GM23338 (cell line): ENCODE measurements at regions not wholly inside any gene's neighbourhood (a gene's known extent, or its start where the extent isn't known, plus 50 kb on each side); places are given as distances from the start of the nearest gene placed in this dataset.
"Not testable (repeated sequence)": the region's sequence is repeated elsewhere in the genome, so short reads cannot be mapped to it uniquely, and the experiment has no call there.

Experiments used
- EZH2phosphoT487 ChIP-seq: fragments of 200-600 bp; sonication (generic); IDR thresholded peaks from one replicate; pipeline ENCODE4 v1.8.1; 2018; ENCODE audit warnings: antibody characterized with exemption; ENCODE audit not compliant: unreplicated experiment
- JUNB ChIP-seq: IDR thresholded peaks from one replicate; pipeline ENCODE4 v1.6.1; 2016; ENCODE audit warnings: antibody characterized with exemption; ENCODE audit not compliant: unreplicated experiment
- NANOG ChIP-seq: IDR thresholded peaks from 2 replicates; pipeline ENCODE4 v1.6.1; 2016; ENCODE audit warnings: antibody characterized with exemption, borderline replicate concordance
- POLR2AphosphoS5 ChIP-seq: IDR thresholded peaks from 2 replicates; pipeline ENCODE4 v1.6.1; 2016; ENCODE audit warnings: antibody characterized with exemption, low read depth
- TF ChIP-seq, protein P1 (sequence below), 2 experiments: fragments of 200-600 bp in 1 of 2; sonication (generic) in 1 of 2; conservative IDR thresholded peaks; 2 replicates each; pipeline versions ENCODE4 v1.5.1 to v1.6.1; 2016 to 2017; ENCODE audit warnings: antibody characterized with exemption in 2 of 2, low read depth in 2 of 2, mild to moderate bottlenecking in 2 of 2, moderate library complexity in 1 of 2
- TF ChIP-seq, protein P2 (sequence below): IDR thresholded peaks from one replicate; pipeline ENCODE4 v1.6.1; 2018; ENCODE audit warnings: antibody characterized with exemption; ENCODE audit not compliant: unreplicated experiment

DNA sequence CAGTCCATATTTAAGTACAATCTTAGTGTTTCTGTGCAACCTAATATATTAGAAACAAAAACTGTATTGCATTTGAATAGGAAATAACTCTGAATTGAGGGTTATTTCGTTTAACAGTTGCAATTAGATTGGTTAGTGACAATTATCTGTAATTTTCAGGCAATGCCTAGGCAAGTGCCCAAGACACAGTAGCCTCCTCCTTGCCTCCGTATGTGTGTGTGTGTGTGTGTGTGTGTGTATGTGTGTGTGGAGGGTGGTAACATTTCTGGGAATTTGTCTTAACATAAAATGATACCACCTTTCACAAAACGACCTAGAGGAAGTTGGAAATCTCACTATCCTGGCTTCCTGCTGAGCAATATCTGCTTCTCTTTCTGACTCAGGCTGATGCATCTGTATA is 1375.3 kb downstream of the SPATA31A7 start:
- TF ChIP-seq, protein P1, sequence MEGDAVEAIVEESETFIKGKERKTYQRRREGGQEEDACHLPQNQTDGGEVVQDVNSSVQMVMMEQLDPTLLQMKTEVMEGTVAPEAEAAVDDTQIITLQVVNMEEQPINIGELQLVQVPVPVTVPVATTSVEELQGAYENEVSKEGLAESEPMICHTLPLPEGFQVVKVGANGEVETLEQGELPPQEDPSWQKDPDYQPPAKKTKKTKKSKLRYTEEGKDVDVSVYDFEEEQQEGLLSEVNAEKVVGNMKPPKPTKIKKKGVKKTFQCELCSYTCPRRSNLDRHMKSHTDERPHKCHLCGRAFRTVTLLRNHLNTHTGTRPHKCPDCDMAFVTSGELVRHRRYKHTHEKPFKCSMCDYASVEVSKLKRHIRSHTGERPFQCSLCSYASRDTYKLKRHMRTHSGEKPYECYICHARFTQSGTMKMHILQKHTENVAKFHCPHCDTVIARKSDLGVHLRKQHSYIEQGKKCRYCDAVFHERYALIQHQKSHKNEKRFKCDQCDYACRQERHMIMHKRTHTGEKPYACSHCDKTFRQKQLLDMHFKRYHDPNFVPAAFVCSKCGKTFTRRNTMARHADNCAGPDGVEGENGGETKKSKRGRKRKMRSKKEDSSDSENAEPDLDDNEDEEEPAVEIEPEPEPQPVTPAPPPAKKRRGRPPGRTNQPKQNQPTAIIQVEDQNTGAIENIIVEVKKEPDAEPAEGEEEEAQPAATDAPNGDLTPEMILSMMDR (conservative IDR thresholded peaks at IDR 0.05; ENCODE audit: low read depth in 2 of 2): not testable (repeated sequence)
- not testable (repeated sequence) for TF ChIP-seq EZH2phosphoT487, NANOG, POLR2AphosphoS5, JUNB
- TF ChIP-seq, protein P2, sequence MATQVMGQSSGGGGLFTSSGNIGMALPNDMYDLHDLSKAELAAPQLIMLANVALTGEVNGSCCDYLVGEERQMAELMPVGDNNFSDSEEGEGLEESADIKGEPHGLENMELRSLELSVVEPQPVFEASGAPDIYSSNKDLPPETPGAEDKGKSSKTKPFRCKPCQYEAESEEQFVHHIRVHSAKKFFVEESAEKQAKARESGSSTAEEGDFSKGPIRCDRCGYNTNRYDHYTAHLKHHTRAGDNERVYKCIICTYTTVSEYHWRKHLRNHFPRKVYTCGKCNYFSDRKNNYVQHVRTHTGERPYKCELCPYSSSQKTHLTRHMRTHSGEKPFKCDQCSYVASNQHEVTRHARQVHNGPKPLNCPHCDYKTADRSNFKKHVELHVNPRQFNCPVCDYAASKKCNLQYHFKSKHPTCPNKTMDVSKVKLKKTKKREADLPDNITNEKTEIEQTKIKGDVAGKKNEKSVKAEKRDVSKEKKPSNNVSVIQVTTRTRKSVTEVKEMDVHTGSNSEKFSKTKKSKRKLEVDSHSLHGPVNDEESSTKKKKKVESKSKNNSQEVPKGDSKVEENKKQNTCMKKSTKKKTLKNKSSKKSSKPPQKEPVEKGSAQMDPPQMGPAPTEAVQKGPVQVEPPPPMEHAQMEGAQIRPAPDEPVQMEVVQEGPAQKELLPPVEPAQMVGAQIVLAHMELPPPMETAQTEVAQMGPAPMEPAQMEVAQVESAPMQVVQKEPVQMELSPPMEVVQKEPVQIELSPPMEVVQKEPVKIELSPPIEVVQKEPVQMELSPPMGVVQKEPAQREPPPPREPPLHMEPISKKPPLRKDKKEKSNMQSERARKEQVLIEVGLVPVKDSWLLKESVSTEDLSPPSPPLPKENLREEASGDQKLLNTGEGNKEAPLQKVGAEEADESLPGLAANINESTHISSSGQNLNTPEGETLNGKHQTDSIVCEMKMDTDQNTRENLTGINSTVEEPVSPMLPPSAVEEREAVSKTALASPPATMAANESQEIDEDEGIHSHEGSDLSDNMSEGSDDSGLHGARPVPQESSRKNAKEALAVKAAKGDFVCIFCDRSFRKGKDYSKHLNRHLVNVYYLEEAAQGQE: not testable (repeated sequence)
